DMS53 treated with DMSO at 0.1 percent for 48 hours (cell line): ENCODE measurements at regions not wholly inside any gene's neighbourhood (a gene's known extent, or its start where the extent isn't known, plus 50 kb on each side); places are given as distances from the start of the nearest gene placed in this dataset.

ENCODE experiments used
- DNase-seq: peaks from one replicate; lab custom pipeline; 2025; ENCODE audit not compliant: unreplicated experiment; lab: John Stamatoyannopoulos, UW

- no peak for DNase-seq
Measured at GRCh38 chr12:76259660-76260389, 88.4 kb downstream of the BBS10 start.

GRCh38 chr12:76259106-76259505 is 89.1 kb downstream of the BBS10 start:
- DNase-seq = no peak

- DNase-seq = no peak
Measured at GRCh38 chr12:76256904-76257303, 91.3 kb downstream of the BBS10 start.

GRCh38 chr12:76256321-76256720 is 91.9 kb downstream of the BBS10 start:
- DNase-seq = no peak

- no peak for DNase-seq
Measured at GRCh38 chr12:76255692-76256091, 92.5 kb downstream of the BBS10 start.

GRCh38 chr12:76255281-76255680 is 92.9 kb downstream of the BBS10 start:
- no peak for DNase-seq

- DNase-seq = no peak
Measured at GRCh38 chr12:76252031-76252430, 96.2 kb downstream of the BBS10 start.

GRCh38 chr12:76250256-76250655 is 98.0 kb downstream of the BBS10 start:
- DNase-seq = no peak

- no peak for DNase-seq
Measured at GRCh38 chr12:76249501-76249900, 98.7 kb downstream of the BBS10 start.

GRCh38 chr12:76247992-76248391 is 100.2 kb downstream of the BBS10 start:
- DNase-seq = no peak

GRCh38 chr12:76247026-76247646 is 101.1 kb downstream of the BBS10 start:
- no peak for DNase-seq

- DNase-seq = no peak
Measured at GRCh38 chr12:76246611-76247010, 101.6 kb downstream of the BBS10 start.

GRCh38 chr12:76244300-76244699 is 103.9 kb downstream of the BBS10 start:
- no peak for DNase-seq

- no peak for DNase-seq
Measured at GRCh38 chr12:76242813-76243550, 105.2 kb downstream of the BBS10 start.

- DNase-seq = no peak
Measured at GRCh38 chr12:76241371-76241770, 106.8 kb downstream of the BBS10 start.

GRCh38 chr12:76240281-76240680 is 107.9 kb downstream of the BBS10 start:
- no peak for DNase-seq

- DNase-seq = no peak
Measured at GRCh38 chr12:76238688-76239087, 109.5 kb downstream of the BBS10 start.

- DNase-seq = no peak
Measured at GRCh38 chr12:76237086-76237701, 111.0 kb downstream of the BBS10 start.

GRCh38 chr12:76236640-76237039 is 111.6 kb downstream of the BBS10 start:
- peak; percentile 81 for DNase-seq

GRCh38 chr12:76234741-76235140 is 113.5 kb downstream of the BBS10 start:
- DNase-seq = no peak

GRCh38 chr12:76232013-76232412 is 116.2 kb downstream of the BBS10 start:
- DNase-seq = no peak

GRCh38 chr12:76226956-76227355 is 121.3 kb downstream of the BBS10 start:
- no peak for DNase-seq
